ENCODE measurements at regions not wholly inside any gene's neighbourhood (a gene's known extent, or its start where the extent isn't known, plus 50 kb on each side); places are given as distances from the start of the nearest gene placed in this dataset.

GRCh38 chr6:149138699-149139294 lies 178.7 kb upstream of the TAB2 start:
- H3K4me1 ChIP-seq (ENCODE audit: insufficient read depth): peaks cover 2% of the 10 kb centered on the region
- H3K4me3 ChIP-seq: no peak overlapping the region
- H3K36me3 ChIP-seq: no peaks in the 10 kb centered on the region
- DNase-seq: no peak
- no peaks in the 10 kb centered on the region for H3K27me3 ChIP-seq
- TF ChIP-seq CTCF (IDR thresholded peaks at IDR 0.05) (no peak), POLR2A (IDR thresholded peaks at IDR 0.05) (no peak), EP300 (IDR thresholded peaks at IDR 0.05) (no peak)
- no peaks in the 10 kb centered on the region for H3K9me3 ChIP-seq
- no peak overlapping the region for H3K27ac ChIP-seq
- intact Hi-C loops (cut with DNase I): no loop called here
- 94 to 97% (median 96%) methylated on average over 12 of the region's 12 CpGs for WGBS, 3 donors

- TF ChIP-seq EP300 (IDR thresholded peaks at IDR 0.05): no peak
- TF ChIP-seq POLR2A (IDR thresholded peaks at IDR 0.05): no peak
- no peak for TF ChIP-seq CTCF (IDR thresholded peaks at IDR 0.05)
- intact Hi-C loops (cut with DNase I): no loop called here
- H3K9me3 ChIP-seq: no peaks in the 10 kb centered on the region
- peak overlapping the region in 1 of 2 donors; percentile 16 for H3K27ac ChIP-seq
- no peaks in the 10 kb centered on the region for H3K36me3 ChIP-seq
- no peak overlapping the region for H3K4me3 ChIP-seq
- peaks cover 2% of the 10 kb centered on the region for H3K4me1 ChIP-seq (ENCODE audit: insufficient read depth)
- DNase-seq: no peak
- no peaks in the 10 kb centered on the region for H3K27me3 ChIP-seq
These were observed 177.8 kb upstream of the TAB2 start for GRCh38 chr6:149139782-149140136.

- peaks cover 2% of the 10 kb centered on the region for H3K4me1 ChIP-seq (ENCODE audit: insufficient read depth)
- 33 to 40% (median 37%) methylated on average over 12 of the region's 12 CpGs for WGBS, 3 donors
- H3K27ac ChIP-seq: peak overlapping the region in 1 of 2 donors; percentile 16
- no peaks in the 10 kb centered on the region for H3K27me3 ChIP-seq
- H3K36me3 ChIP-seq: no peaks in the 10 kb centered on the region
- no peak overlapping the region for H3K4me3 ChIP-seq
- DNase-seq: no peak
- intact Hi-C loops (cut with DNase I): no loop called here
- H3K9me3 ChIP-seq: no peaks in the 10 kb centered on the region
- TF ChIP-seq CTCF (IDR thresholded peaks at IDR 0.05) (no peak), POLR2A (IDR thresholded peaks at IDR 0.05) (no peak), EP300 (IDR thresholded peaks at IDR 0.05) (no peak)
These were observed 177.2 kb upstream of the TAB2 start for GRCh38 chr6:149140137-149140909.

- H3K4me3 ChIP-seq: no peak overlapping the region
- peaks cover 2% of the 10 kb centered on the region for H3K4me1 ChIP-seq (ENCODE audit: insufficient read depth)
- no peaks in the 10 kb centered on the region for H3K9me3 ChIP-seq
- 28 to 50% (median 35%) methylated on average over 1 of the region's 1 CpG for WGBS, 3 donors
- H3K27ac ChIP-seq: no peak overlapping the region
- no peaks in the 10 kb centered on the region for H3K27me3 ChIP-seq
- intact Hi-C loops (cut with DNase I): no loop called here
- TF ChIP-seq CTCF (IDR thresholded peaks at IDR 0.05) (no peak), EP300 (IDR thresholded peaks at IDR 0.05) (no peak), POLR2A (IDR thresholded peaks at IDR 0.05) (no peak)
- H3K36me3 ChIP-seq: no peaks in the 10 kb centered on the region
- DNase-seq: no peak
These were observed 176.6 kb upstream of the TAB2 start for GRCh38 chr6:149140910-149141290.
